OCI-LY7 (cell line): ENCODE measurements at regions not wholly inside any gene's neighbourhood (a gene's known extent, or its start where the extent isn't known, plus 50 kb on each side); places are given as distances from the start of the nearest gene placed in this dataset.

Experiments
- BruUV-seq: library from RNA; stranded (reverse); fragments of 400-500 nt; replicated peaks from 2 replicates; lab custom pipeline; 2021; lab: Mats Ljungman, UMichigan
- CTCF ChIA-PET: fragments of 300-600 bp; sonication (Branson Sonifier 250); formaldehyde crosslinking; loops from one replicate; lab custom pipeline; 2022; ENCODE audit warnings: antibody characterized with exemption; ENCODE audit not compliant: unreplicated experiment; lab: Charles Lee
- POLR2A ChIA-PET: fragments of 300-600 bp; sonication (Branson Sonifier 250); formaldehyde crosslinking; loops from one replicate; lab custom pipeline; 2022; ENCODE audit warnings: antibody characterized with exemption; lab: Charles Lee
- DNase-seq: peaks from one replicate; pipeline ENCODE4 v3.0.0-alpha.2; 2015; ENCODE audit warnings: low spot score
- H2AFZ ChIP-seq: fragments of 200-600 bp; sonication (generic), shearing (Covaris generic); 2 replicates; pipeline ENCODE4 v1.6.1; 2014; ENCODE audit warnings: mild to moderate bottlenecking, antibody characterized with exemption, low read length, moderate library complexity
- H3K27ac ChIP-seq: fragments of 200-600 bp; sonication (generic); 2 replicates; pipeline ENCODE4 v1.5.1; 2014; ENCODE audit warnings: mixed run types, low read depth, mild to moderate bottlenecking, moderate library complexity, low read length, inconsistent platforms; ENCODE audit not compliant: poor library complexity, severe bottlenecking
- H3K36me3 ChIP-seq: fragments of 200-600 bp; sonication (generic); 2 replicates; pipeline ENCODE4 v1.6.1; 2014; ENCODE audit warnings: mild to moderate bottlenecking, antibody characterized with exemption, low read length, moderate library complexity, mixed read lengths; ENCODE audit not compliant: insufficient read depth
- H3K4me1 ChIP-seq: fragments of 200-600 bp; sonication (generic); 2 replicates; pipeline ENCODE4 v1.5.1; 2014; ENCODE audit warnings: mild to moderate bottlenecking, low read length; ENCODE audit not compliant: insufficient read depth, poor library complexity, severe bottlenecking
- H3K4me2 ChIP-seq: fragments of 200-600 bp; sonication (generic); 2 replicates; pipeline ENCODE4 v1.6.1; 2014; ENCODE audit warnings: mild to moderate bottlenecking, low read length
- H3K4me3 ChIP-seq: fragments of 200-600 bp; sonication (generic); 2 replicates; pipeline ENCODE4 v1.5.1; 2014; ENCODE audit warnings: mild to moderate bottlenecking, low read depth, low read length; ENCODE audit not compliant: poor library complexity, severe bottlenecking
- H3K79me2 ChIP-seq: fragments of 200-600 bp; sonication (generic); 2 replicates; pipeline ENCODE4 v1.6.1; 2016; ENCODE audit warnings: low read depth, mild to moderate bottlenecking, low read length, moderate library complexity, mixed read lengths; ENCODE audit not compliant: insufficient read depth
- H3K9me2 ChIP-seq: fragments of 200-600 bp; sonication (generic); 2 replicates; pipeline ENCODE4 v1.6.1; 2016; ENCODE audit warnings: mild to moderate bottlenecking, low read length, mixed read lengths; ENCODE audit not compliant: insufficient read depth
- H3K9me3 ChIP-seq: fragments of 200-600 bp; sonication (generic); 2 replicates; pipeline ENCODE4 v1.6.1; 2014; ENCODE audit warnings: mild to moderate bottlenecking, mixed run types, low read length, mixed read lengths
- H4K20me1 ChIP-seq: fragments of 200-600 bp; sonication (generic); 2 replicates; pipeline ENCODE4 v1.6.1; 2014; ENCODE audit warnings: mild to moderate bottlenecking, antibody characterized with exemption, low read length, moderate library complexity, mixed read lengths; ENCODE audit not compliant: insufficient read depth
- CTCF ChIP-seq: fragments of 200-600 bp; sonication (generic); conservative IDR thresholded peaks from 2 replicates; pipeline ENCODE4 v1.5.1; 2014; ENCODE audit warnings: mild to moderate bottlenecking, antibody characterized with exemption, low read length, moderate library complexity, mixed read lengths
- EZH2phosphoT487 ChIP-seq: fragments of 200-600 bp; sonication (generic); IDR thresholded peaks from 2 replicates; pipeline ENCODE4 v1.6.1; 2018; ENCODE audit warnings: low read depth, borderline replicate concordance, mild to moderate bottlenecking, mixed run types, antibody characterized with exemption, low read length, moderate library complexity, mixed read lengths
- intact Hi-C: fragments of 100-400 bp; cut with micrococcal nuclease; formaldehyde crosslinking; loops from one replicate; pipeline ENCODE4 v1.10.0; 2022; ENCODE audit not compliant: unreplicated experiment

DNA sequence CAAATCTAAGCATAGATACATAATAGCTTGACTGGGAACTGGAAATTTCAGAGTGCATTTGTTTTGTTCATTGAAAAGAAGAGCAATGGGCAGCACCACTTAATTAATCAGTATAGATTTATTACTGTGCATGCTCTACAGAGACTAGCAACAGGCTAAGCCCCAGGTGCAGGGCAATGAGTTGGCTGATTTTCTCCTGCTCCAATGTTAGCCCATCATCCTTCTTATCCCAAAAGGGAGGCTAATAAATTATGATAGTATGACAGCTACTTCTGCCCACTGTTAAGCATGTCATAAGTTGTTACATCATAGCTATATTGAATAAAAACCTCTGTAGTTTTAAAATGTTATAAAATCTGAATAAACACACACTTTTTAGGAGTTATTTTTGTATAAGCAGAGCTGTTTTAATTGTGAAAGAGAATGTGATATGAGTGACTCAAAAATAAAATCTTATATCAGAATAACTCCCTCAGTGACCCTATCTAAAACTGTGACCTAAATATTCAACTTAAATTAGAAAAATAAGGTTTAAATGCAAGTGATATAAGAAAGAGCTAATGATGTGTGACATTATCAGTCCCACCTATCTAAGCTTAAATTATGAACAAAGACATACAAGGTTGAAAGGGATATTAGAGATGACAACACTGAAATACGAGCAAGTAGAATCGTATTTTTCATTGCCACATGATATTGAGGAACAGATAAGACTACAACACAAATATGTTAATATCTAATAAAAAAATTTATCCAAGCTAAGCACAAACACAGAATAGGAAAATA, 967.3 kb upstream of the ADGRB3 start:
- no peak overlapping the region for H3K27ac ChIP-seq
- TF ChIP-seq EZH2phosphoT487, result no peak
- TF ChIP-seq CTCF, result no peak
- H3K4me1 ChIP-seq, result no peaks in the 10 kb centered on the region
- intact Hi-C loops, result no loop called here
- H4K20me1 ChIP-seq, result no peaks in the 10 kb centered on the region
- H3K9me2 ChIP-seq, result no peaks in the 10 kb centered on the region
- no peak overlapping the region for H3K4me3 ChIP-seq
- no peak overlapping the region for H2AFZ ChIP-seq
- no peak for DNase-seq
- no peaks in the 10 kb centered on the region for H3K9me3 ChIP-seq
- no TSS peak for BruUV-seq
- H3K79me2 ChIP-seq, result no peaks in the 10 kb centered on the region
- CTCF ChIA-PET, result no interaction called here
- POLR2A ChIA-PET, result interaction anchor here (0.5 to 0.8 kb wide), 4 partner anchors 21 to 372 kb away, joined by 3 to 4 read pairs (median 3); no protein-coding TSS in a partner anchor
- H3K36me3 ChIP-seq, result no peaks in the 10 kb centered on the region
- no peak overlapping the region for H3K4me2 ChIP-seq

DNA sequence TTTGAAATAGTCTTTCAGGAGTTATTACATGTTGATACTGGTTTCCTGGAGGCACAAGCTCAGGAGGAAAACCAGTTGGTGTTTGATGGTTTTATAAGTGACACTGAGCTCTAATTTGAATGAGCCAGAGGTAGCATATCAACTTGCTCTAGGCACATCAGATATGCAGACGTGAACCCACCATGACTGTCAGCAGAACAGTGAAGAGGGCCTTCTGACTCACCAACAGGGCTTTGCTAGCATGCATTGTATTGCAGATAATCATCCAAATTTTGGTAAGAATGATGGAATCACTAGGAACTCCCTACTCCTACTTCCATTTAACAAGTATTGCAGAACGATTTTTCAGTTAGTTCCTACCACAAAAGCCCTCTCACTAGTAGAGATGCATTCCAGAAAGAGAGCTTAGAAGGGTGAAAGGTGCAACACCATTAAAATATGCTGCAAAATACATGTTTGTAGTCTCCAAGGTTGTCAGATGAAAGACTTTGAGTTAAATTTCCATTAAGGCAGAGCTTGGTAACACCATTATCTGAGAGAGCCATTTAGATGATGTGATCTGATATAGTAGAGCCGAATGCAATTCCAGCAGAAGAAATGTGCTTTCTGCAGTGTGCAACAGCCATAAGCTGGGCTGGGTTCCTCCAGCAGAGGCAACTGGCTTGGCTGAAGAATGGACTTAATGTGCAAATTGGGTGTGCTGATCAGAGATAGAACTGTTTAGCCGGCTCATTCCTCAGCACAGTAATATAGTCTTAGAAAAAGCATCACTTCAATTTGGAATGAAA, 968.7 kb upstream of the ADGRB3 start:
- Histone ChIP-seq H3K4me2 (no peak overlapping the region), H4K20me1 (no peaks in the 10 kb centered on the region), H3K9me3 (no peaks in the 10 kb centered on the region), H3K36me3 (no peaks in the 10 kb centered on the region), H2AFZ (no peak overlapping the region), H3K9me2 (no peaks in the 10 kb centered on the region), H3K79me2 (no peaks in the 10 kb centered on the region), H3K4me3 (no peak overlapping the region), H3K27ac (no peak overlapping the region), H3K4me1 (no peaks in the 10 kb centered on the region)
- TF ChIP-seq EZH2phosphoT487 (no peak), CTCF (no peak)
- ChIA-PET POLR2A (interaction anchor here (0.6 kb wide), 1 partner anchor 264 kb away, joined by 4 read pairs; no protein-coding TSS in a partner anchor), CTCF (no interaction called here)
- intact Hi-C loops, result no loop called here
- DNase-seq, result no peak
- no TSS peak for BruUV-seq
